Caki2 (cell line): ENCODE measurements at regions not wholly inside any gene's neighbourhood (a gene's known extent, or its start where the extent isn't known, plus 50 kb on each side); places are given as distances from the start of the nearest gene placed in this dataset.

Experiments used
- DNase-seq: peaks from one replicate; pipeline ENCODE4 v3.0.0-alpha.2; 2015; ENCODE audit warnings: low read depth
- in situ Hi-C: cut with HindIII; loops from 2 replicates; pipeline ENCODE4 v1.10.0; 2016; ENCODE audit warnings: low sequenced_read_pairs, low pct_unique_long_range_greater_than_20kb, mixed read lengths

DNA sequence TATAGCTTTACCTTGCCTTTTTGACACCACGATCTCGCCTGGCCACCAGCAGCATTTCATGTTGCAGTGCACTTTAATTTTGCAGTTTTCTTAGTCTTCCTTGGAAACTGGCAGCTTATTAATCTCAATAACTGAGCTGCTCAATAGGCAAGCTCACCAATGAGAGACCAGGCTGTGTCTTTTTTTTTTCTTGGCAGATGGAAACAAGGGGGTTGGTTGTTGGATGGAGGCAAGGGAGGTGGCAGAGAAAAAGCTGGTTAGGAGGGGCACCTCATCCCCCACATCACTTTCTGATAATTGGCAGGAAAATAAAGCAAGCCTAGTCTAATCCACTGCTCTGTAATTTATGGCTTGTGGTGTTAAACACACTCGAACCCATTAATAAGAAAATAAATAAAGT, 324.5 kb upstream of the WWC1 start:
- no peak for DNase-seq
- in situ Hi-C loops, result no loop called here

DNA sequence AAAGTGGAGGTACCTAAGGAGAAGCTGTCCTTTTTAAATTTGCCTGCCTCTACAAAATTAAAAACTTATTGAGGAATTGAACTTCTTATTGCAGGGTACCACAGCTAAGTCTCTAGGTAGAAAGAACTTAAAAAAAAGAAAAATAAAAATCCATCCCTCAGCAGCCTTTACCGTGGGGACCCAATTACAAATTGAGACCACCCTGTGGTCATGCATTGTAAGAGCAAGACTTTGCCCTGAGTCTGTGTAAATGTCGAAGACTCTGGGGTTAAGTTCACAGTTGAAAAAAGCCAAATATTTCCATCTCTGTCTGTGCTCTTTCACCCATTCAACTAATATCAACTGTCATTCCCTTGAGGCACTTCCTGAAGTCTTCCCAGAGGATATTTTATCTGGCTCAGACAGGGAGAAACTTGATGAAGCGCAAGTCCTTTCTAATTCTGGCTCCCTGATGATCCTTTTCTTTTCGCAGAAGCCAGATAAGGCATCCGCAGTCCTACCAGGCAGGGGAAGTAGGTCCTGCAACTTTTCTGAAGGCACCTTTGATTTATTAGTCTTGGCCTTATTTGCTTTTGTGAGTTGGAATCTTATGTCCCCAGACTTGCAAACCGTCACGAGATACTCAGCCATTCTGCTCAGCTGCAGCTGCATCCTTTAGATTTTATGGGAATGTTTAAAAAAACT, 323.8 kb upstream of the WWC1 start:
- DNase-seq, result no peak
- in situ Hi-C loops, result no loop called here

DNA sequence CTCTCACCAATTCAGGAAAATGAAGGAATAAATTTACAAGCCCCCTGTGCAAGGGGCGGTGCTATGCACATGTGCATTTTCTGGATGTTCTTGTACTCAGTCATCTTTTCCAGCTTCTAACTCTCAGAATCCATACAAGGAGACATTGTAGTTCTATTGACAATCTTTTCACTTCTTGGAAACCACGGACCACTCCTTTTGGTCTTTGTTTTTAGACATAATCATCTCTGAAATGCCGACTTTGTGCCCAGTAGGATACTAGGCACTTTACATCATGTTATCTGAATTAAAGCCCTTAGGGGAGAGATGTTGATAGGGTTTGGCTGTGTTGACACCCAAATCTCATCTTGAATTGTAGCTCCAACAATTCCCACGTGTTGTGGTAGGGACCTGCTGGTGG, 322.6 kb upstream of the WWC1 start:
- in situ Hi-C loops, result no loop called here
- DNase-seq, result no peak

DNA sequence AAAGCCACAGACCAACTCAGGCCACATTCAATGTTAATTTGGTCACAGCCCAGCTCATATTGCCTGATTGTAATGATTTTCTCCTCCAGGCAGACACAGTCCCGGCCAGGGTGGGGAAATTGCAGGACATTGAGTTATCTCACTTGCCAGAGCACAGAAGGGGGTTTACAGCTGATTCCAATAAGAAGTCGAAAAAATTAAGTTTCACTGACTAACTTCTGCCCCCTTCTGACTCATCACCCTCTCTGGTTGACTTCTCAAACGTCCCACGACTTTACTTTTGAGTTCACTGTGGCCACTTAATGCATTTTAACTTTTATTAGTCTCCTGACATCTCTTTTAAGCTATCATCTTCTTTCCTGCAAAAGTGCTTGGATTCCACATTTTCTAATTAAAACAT, 321.4 kb upstream of the WWC1 start:
- in situ Hi-C loops, result no loop called here
- DNase-seq, result no peak

DNA sequence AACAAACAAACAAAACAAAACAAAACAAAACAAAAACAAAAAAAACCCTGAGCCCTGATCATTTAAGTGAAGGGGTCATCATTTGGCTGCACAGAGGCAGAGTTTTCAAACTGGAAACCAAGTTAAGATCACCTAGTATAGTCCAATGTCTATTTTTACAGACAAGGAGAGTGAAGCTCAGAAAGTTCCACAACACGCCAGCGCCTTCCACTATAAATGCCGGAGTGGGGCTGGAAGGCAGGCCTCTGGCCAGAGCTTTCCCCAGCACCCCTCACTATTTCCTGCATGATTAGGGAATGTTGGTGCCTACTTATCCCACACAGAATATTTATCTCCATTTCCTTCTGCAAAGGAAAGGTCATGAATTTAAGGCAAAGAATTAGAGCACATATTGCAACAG, 319.7 kb upstream of the WWC1 start:
- in situ Hi-C loops, result no loop called here
- no peak for DNase-seq

DNA sequence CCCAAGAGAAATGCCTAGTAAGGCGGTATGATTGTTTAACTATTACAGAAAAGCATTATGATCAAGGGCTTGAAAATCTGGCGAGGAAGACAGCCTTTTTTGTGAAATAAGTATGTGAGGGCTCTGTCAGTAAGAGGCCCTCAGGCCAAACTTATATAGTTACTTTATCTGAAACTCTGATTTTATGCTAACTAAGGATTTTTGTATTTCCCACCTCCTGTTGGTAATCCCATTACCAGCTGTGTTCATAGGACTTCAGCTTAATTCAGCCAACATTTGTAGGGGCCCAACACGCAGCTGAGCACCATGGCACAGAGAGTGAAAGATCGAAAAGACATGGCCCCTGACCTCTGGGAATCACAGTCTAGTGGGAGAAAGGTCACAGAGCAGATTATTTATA, 318.3 kb upstream of the WWC1 start:
- DNase-seq, result no peak
- in situ Hi-C loops, result no loop called here

DNA sequence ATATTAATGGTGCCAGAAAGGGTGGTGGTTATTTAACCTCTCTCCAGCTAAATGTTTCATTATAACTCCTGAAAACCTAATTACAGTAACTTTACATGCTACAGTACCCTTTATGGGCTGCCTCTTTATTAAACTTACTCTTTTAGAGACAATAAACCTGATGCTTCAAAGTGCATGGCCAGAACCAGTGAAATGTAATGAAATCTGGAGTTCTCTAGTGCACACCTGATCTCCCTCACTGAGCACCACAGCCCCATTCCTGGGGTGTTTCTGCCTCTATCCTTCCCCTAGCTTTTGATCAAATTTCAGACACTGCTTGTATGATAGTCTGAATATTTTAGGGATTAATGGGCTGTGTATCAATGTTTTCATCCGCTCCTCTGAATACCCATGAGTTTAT, 306.5 kb upstream of the WWC1 start:
- in situ Hi-C loops, result no loop called here
- no peak for DNase-seq

DNA sequence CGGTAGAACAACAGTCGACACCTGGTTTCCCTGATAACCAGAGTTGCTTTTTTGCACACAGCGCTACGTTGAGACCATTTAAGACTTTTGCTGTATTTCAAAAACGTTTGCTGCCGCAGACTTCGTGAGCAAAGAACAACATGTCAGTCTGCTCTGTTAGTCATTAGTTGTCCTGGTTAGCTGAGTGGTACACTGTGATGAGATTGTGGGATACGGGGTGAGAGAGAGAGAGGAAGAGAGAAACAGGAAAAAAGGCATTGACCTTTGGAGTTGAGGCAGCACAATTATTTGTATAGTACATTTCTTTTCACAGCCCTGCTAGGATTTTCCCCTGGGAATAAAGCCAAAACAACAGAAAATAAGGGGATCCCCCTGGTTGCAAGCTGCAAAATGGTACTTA, 306.1 kb upstream of the WWC1 start:
- DNase-seq, result no peak
- in situ Hi-C loops, result no loop called here

DNA sequence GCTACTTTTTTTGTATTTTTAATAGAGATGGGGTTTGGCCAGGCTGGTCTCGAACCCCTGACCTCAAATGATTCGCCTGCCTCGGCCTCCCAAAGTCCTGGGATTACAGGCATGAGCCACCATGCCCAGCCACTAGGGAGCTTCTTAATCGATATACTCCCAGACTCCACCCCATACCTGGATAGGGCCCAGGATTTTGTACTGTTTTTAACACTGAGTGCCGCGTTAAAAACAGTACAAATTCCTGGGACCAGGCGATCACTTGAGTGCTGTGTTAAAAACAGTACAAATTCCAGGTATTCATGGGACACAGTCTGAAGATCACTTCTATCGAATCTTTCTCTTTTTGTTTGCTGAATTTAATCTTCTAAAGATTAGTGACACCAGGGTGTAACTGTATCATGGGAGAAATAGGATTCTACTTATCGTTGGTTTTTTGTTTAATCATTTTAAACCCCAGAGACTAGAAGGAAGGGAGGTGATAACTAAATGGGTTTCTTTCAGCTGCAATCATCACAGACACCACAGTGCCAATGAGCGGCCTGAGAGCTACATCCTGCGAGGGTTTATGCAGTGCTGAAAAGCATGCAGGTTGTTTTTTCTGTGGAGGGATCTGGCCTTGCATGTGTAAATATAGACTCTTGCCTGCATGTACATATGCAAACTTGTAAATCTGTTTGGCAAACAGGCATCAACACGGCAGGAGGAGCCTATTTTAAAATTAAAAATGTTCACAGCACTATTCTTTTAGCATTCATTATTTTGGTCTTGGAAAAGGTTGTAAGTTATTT, 303.8 kb upstream of the WWC1 start:
- in situ Hi-C loops, result no loop called here

DNA sequence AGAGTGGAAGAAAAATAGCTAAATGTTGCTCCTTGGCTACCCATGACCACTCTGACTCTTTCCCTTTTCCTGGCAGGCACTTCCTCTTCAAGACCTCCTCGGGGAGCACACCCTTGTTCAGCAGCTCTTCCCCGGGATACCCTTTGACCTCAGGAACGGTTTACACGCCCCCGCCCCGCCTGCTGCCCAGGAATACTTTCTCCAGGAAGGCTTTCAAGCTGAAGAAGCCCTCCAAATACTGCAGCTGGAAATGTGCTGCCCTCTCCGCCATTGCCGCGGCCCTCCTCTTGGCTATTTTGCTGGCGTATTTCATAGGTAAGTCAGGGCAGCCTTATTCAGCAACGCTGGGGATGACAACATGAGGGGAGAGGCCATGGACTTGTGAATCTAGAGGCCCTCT, 298.6 kb upstream of the WWC1 start:
- in situ Hi-C loops, result no loop called here

More for the DNA sequence above, 303.8 kb upstream of the WWC1 start:
- no peak for DNase-seq

DNA sequence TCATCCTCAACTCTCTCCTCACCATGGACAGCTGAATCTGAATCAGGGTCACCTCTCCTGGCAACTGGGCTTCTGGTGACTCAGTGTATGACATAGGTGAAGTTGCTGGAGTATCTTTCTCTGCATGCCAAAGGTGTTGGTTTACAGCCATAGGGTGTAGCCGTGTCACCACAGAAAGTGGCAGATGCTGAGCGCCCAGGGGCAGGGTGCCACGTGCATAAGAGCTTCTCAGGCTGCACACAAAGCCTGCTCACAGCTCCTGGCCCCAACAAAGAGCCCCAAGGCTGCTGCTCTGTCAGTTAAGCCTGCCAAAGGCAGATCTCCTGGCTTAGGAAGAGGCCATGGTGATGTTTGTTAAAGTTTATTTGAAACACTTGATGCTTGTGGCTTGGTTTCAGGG, 297.7 kb upstream of the WWC1 start:
- in situ Hi-C loops, result no loop called here
- DNase-seq, result no peak

More for the DNA sequence above, 298.6 kb upstream of the WWC1 start:
- DNase-seq, result no peak

DNA sequence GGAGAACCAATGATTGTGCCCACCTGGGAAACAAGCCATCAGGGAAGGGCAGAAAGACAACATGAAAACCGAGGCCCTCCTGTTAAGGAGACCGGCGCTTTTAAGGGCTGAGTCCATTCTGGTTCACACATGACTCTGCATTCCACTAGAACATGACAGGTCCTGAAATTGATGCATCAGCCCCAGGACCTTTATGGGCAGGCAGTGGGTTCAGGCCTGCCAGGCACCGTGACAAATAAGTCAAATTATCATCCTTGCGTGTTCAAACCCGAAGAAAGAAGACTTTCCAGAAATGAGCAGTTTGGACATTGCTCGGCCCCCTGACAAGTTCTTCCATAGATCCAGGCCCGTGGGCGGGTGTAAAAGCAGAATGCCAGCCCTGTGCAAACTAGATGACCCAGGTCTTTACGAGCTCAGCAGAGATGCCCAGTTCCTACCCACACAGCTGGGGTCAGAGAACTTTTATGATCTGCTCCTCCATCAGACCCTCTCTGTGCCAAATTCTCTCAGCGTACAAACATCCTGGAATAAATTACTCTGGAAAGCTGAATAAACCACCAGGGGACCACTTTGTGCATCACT, 295.5 kb upstream of the WWC1 start:
- DNase-seq, result no peak
- in situ Hi-C loops, result no loop called here

DNA sequence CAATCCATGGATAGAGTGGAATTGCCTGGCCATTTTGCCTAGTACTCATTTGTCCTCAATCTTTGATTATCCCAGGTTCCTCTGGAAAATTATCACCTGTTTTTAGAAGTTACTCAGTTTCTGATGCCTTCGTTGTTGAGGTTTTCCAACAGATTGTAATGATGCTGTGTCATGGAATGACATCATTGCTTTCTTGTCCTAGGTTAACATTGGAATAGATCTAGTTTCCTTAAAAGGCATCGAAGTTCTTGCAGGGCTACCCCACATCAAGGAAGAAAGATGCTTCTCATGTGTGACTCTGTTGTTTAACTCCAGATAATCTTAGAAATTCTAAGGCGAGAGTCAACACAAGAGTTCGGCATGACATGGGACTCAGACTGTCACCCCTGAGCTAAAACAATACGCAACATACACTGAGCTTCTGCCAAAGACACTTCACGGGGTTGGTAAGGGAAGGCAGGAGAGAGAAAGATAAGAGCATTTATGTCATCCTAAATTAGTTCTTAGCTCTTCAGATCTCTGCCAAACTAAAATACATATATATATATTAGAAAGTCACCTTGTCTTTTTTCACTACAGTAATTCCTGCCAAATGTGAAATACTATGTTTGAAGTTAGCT, 293.2 kb upstream of the WWC1 start:
- DNase-seq, result peak; percentile 12
- in situ Hi-C loops, result no loop called here

DNA sequence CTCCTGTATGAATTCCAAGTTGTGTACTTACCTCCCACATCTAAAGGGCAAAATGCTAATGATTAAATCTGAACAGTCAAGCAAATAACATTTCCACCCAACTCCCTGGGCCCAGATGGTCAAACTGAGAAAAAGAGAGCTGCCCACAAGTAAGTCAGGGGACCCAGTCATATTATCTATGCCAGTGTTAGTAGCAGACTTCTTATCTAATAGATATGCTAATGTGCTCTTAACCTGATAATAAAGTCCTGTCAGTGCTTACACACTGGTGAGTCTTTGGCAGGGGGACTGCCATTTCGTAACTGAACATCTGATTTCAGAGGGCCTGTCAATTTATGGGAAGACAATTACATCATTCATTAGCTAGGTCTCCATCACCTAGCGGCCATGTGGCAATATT, 292.3 kb upstream of the WWC1 start:
- in situ Hi-C loops, result no loop called here

DNA sequence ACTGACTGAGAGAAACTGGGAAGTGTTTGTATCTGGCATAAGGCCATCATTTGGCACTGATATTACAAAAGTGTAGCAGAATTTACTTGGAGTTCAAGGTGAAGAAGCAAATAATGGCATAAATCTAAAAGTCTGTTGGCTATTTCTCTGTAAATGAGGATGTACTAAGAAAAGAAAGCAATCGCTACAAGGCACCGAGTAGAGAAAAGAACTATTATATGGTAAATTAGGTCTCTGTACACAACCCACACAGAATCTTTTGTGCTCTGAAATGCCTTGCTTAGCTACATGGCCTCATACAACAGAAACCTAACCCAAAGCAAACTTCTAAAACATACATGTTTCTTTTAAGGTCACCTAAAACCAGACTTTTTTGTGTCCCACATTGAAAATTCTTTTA, 290.1 kb upstream of the WWC1 start:
- in situ Hi-C loops, result no loop called here
- no peak for DNase-seq

More for the DNA sequence above, 292.3 kb upstream of the WWC1 start:
- no peak for DNase-seq

DNA sequence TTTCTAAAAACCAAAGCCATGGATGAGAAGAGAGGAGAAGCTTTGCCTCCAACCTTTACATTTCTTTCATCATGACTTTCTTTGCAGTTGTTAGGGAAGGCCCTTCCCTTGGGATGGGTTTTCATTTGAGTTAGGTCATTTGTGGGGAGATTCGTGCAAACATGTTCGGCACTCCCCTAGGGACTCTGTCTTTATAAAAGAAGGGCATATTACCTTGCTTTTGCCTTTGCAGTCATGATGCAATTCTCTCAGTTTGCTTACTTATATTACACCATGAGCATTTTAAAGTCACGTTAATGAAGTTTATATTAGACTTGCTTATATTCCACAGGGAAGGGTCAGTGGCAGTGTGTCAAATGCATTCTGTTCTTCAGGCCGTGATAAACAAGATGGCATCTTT, 289.3 kb upstream of the WWC1 start:
- in situ Hi-C loops, result no loop called here
- DNase-seq, result no peak

DNA sequence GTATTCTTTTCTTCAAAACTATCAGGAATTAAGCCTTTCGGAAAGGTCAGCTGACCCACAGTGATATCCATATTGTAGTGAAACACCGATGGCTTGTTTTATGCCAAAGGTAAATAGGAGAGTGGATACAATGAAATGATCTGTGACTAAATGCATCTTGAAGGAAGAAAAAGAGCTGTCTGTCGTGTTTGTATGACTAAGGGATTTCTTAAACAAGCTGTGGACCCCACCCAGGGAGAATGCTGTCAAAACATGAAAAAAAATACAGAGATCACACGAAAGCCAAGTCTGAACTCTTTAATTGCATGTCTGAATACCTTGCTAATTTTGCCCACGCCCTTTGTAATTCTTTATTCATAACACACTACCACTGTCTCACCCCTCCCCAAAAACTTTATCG, 286.4 kb upstream of the WWC1 start:
- DNase-seq, result no peak
- in situ Hi-C loops, result no loop called here

DNA sequence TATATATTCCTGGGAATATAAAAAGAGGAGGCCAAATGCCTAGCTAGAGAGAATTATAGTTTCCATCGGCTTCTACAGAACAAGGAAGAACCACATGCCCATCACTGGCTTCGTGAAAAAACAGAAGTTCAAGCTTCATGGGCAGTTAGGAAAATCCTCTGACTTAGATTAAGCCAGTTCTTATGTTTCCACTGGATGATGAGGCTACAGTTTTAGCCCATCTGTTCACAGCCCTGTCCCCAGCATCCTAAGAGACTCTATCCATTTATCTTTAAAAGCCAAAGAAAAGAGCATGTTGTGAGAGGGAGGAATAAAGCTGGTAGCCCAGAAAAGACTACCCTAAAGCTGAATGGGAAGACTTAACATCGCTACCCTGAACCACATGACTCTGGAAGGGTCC, 285.5 kb upstream of the WWC1 start:
- no peak for DNase-seq
- in situ Hi-C loops, result no loop called here

DNA sequence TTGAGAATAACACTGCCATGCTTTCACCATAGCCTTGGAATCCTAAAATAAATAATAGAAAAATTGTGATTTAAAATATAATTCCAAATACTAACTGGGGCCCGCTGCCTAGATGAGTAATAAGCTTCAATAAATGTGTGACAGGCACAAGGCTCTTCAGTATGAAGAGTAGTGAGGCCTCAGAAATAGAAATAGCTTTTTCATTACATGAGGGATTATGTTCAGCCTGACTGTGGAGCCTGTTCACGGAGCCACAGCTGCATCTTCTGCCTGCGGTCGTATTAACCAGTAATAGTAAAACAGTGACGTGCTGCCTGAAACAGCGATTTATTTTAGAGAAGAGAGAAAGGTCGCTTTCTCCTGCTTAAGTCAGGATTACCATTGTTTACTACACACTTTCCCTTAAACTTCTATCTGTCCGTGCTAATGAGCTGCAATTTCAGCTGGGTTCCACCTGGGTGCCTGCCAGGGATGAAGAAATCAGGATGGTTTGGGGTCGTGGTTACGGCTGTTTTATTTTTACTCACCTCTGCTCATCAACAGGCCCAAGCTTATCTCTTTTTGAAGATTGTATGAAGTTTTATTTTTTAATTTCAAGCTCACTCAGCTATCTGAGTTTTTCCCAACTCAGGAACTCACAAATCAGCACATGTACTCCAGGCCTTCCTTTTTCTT, 284.9 kb upstream of the WWC1 start:
- in situ Hi-C loops, result no loop called here
- DNase-seq, result no peak
